GM23338 (cell line): ENCODE measurements at regions not wholly inside any gene's neighbourhood (a gene's known extent, or its start where the extent isn't known, plus 50 kb on each side); places are given as distances from the start of the nearest gene placed in this dataset.

ENCODE experiments used
- ATAC-seq: fragments of 200-7000 bp; cut with Tn5 transposase; 3 replicates; pipeline ENCODE4 v1.9.1; 2020
- DNase-seq: peaks from one replicate; pipeline ENCODE4 v3.0.0-alpha.2; 2015; ENCODE audit warnings: low spot score
- H2AFZ ChIP-seq: fragments of 200-600 bp; sonication (generic); 2 replicates; pipeline ENCODE4 v1.8.0; 2016; ENCODE audit warnings: antibody characterized with exemption, mild to moderate bottlenecking, moderate library complexity
- H3F3A ChIP-seq: fragments of 200-600 bp; sonication (generic); replicated peaks from 2 replicates; pipeline ENCODE4 v1.8.0; 2017; ENCODE audit warnings: antibody characterized with exemption, mixed run types, low read depth
- H3K27ac ChIP-seq: fragments of 200-600 bp; sonication (generic); 2 replicates; pipeline ENCODE4 v1.6.1; 2016; ENCODE audit warnings: low read depth
- H3K27me3 ChIP-seq: fragments of 200-600 bp; sonication (generic); 2 replicates; pipeline ENCODE4 v1.8.0; 2016; ENCODE audit warnings: mild to moderate bottlenecking, mixed run types, moderate library complexity; ENCODE audit not compliant: insufficient read depth
- H3K36me3 ChIP-seq: fragments of 200-600 bp; sonication (generic); 2 replicates; pipeline ENCODE4 v1.8.0; 2016; ENCODE audit warnings: mild to moderate bottlenecking; ENCODE audit not compliant: insufficient read depth
- H3K4me1 ChIP-seq: fragments of 200-600 bp; sonication (generic); 2 replicates; pipeline ENCODE4 v1.8.0; 2016; ENCODE audit warnings: mild to moderate bottlenecking, moderate library complexity; ENCODE audit not compliant: insufficient read depth
- H3K4me2 ChIP-seq: fragments of 200-600 bp; sonication (generic); 2 replicates; pipeline ENCODE4 v1.7.1; 2017; ENCODE audit warnings: mixed run types
- H3K4me3 ChIP-seq: fragments of 200-600 bp; sonication (generic); 2 replicates; pipeline ENCODE4 v1.6.1; 2016; ENCODE audit warnings: mixed run types
- H3K79me2 ChIP-seq: fragments of 200-600 bp; sonication (generic); replicated peaks from 2 replicates; pipeline ENCODE4 v1.8.0; 2017; ENCODE audit warnings: mild to moderate bottlenecking; ENCODE audit not compliant: insufficient read depth
- H3K9me2 ChIP-seq: fragments of 200-600 bp; sonication (generic); 2 replicates; pipeline ENCODE4 v1.8.0; 2017; ENCODE audit not compliant: insufficient read depth
- H4K20me1 ChIP-seq: fragments of 200-600 bp; sonication (generic); replicated peaks from 2 replicates; pipeline ENCODE4 v1.8.0; 2017; ENCODE audit warnings: mild to moderate bottlenecking; ENCODE audit not compliant: insufficient read depth
- H3K27ac Mint-ChIP-seq: 2 replicates; pipeline ENCODE4 v1.8.0; 2020; ENCODE audit warnings: inconsistent platforms, mild to moderate bottlenecking, moderate library complexity, mixed read lengths
- H3K27me3 Mint-ChIP-seq: 3 replicates; pipeline ENCODE4 v1.8.0; 2022; ENCODE audit warnings: low read depth, mild to moderate bottlenecking, moderate library complexity, mixed read lengths, inconsistent platforms; ENCODE audit not compliant: insufficient read depth, poor library complexity
- H3K36me3 Mint-ChIP-seq: 3 replicates; pipeline ENCODE4 v1.8.0; 2021; ENCODE audit warnings: low read depth, mild to moderate bottlenecking, inconsistent platforms, moderate library complexity, mixed read lengths
- H3K4me1 Mint-ChIP-seq: 3 replicates; pipeline ENCODE4 v1.8.0; 2020; ENCODE audit warnings: mild to moderate bottlenecking, inconsistent platforms, mixed read lengths
- H3K4me3 Mint-ChIP-seq: 3 replicates; pipeline ENCODE4 v1.8.0; 2021; ENCODE audit warnings: moderate library complexity, mild to moderate bottlenecking, inconsistent platforms, mixed read lengths
- H3K9me3 Mint-ChIP-seq: 3 replicates; pipeline ENCODE4 v1.8.0; 2020; ENCODE audit warnings: moderate library complexity, mild to moderate bottlenecking, inconsistent platforms, mixed read lengths
- ETS1 ChIP-seq: IDR thresholded peaks from 2 replicates; pipeline ENCODE4 v1.6.1; 2016; ENCODE audit warnings: antibody characterized with exemption
- JUNB ChIP-seq: IDR thresholded peaks from one replicate; pipeline ENCODE4 v1.6.1; 2016; ENCODE audit warnings: antibody characterized with exemption; ENCODE audit not compliant: unreplicated experiment
- NANOG ChIP-seq: IDR thresholded peaks from 2 replicates; pipeline ENCODE4 v1.6.1; 2016; ENCODE audit warnings: antibody characterized with exemption, borderline replicate concordance
- STAT1 ChIP-seq: IDR thresholded peaks from one replicate; pipeline ENCODE4 v1.6.1; 2016; ENCODE audit warnings: antibody characterized with exemption; ENCODE audit not compliant: unreplicated experiment
- ZNF114 ChIP-seq: fragments of 250-450 bp; sonication (Bioruptor Pico); IDR thresholded peaks from 2 replicates; pipeline ENCODE4 v1.5.0; 2020; ENCODE audit warnings: mild to moderate bottlenecking, moderate library complexity
- ZNF331 ChIP-seq: fragments of 250-450 bp; sonication (Bioruptor Pico); IDR thresholded peaks from 2 replicates; pipeline ENCODE4 v1.5.0; 2020; ENCODE audit warnings: low read depth, mild to moderate bottlenecking, moderate library complexity
- ZNF462 ChIP-seq: fragments of 250-450 bp; sonication (Bioruptor Pico); IDR thresholded peaks from 2 replicates; pipeline ENCODE4 v1.5.0; 2020; ENCODE audit warnings: mild to moderate bottlenecking, moderate library complexity

GRCh38 chr2:19810637-19811036 is 91.1 kb downstream of the TTC32 start (continued):
- TF ChIP-seq ZNF462 (no peak), ZNF114 (CRISPR knock-in tag) (no peak), NANOG (no peak), JUNB (no peak), ZNF331 (CRISPR knock-in tag) (no peak)

GRCh38 chr2:19810148-19810547 is 91.6 kb downstream of the TTC32 start:
- H3K9me3 Mint-ChIP-seq = no peaks in the 10 kb centered on the region
- H3K9me2 ChIP-seq = 0 out of 2 replicates have a peak, but pooled peaks cover 9% of the 10 kb centered on the region
- no peaks in the 10 kb centered on the region for H3K36me3 ChIP-seq
- H4K20me1 ChIP-seq = no peaks in the 10 kb centered on the region
- no peak overlapping the region for H3K27ac ChIP-seq
- H3K4me3 ChIP-seq = no peak overlapping the region
- H3K27ac Mint-ChIP-seq = no peak overlapping the region
- peaks cover 4% of the 10 kb centered on the region for H3K27me3 Mint-ChIP-seq
- no peaks in the 10 kb centered on the region for H3F3A ChIP-seq
- H3K4me3 Mint-ChIP-seq = no peak overlapping the region
- ATAC-seq = no peak
- H2AFZ ChIP-seq = no peak overlapping the region
- H3K79me2 ChIP-seq = no peaks in the 10 kb centered on the region
- TF ChIP-seq ETS1 (no peak), STAT1 (no peak)
- H3K4me2 ChIP-seq = no peak overlapping the region
- no peaks in the 10 kb centered on the region for H3K27me3 ChIP-seq
- no peaks in the 10 kb centered on the region for H3K36me3 Mint-ChIP-seq
- no peak for DNase-seq
- H3K4me1 Mint-ChIP-seq = no peaks in the 10 kb centered on the region
- H3K4me1 ChIP-seq = no peaks in the 10 kb centered on the region
